ENCODE measurements at regions not wholly inside any gene's neighbourhood (a gene's known extent, or its start where the extent isn't known, plus 50 kb on each side); places are given as distances from the start of the nearest gene placed in this dataset.

GRCh38 chr4:31290836-31291235 lies 570.7 kb downstream of the PCDH7 start:
- TF ChIP-seq CTCF (IDR thresholded peaks at IDR 0.05) (no peak), POLR2A (IDR thresholded peaks at IDR 0.05) (no peak)

All from right lobe of liver (tissue), 4 donors.